ENCODE measurements at regions not wholly inside any gene's neighbourhood (a gene's known extent, or its start where the extent isn't known, plus 50 kb on each side); places are given as distances from the start of the nearest gene placed in this dataset.

GRCh38 chr7:52261057-52261456, 774.4 kb upstream of the POM121L12 start:
- TF ChIP-seq CTCF (IDR thresholded peaks at IDR 0.05) (no peak), POLR2A (IDR thresholded peaks at IDR 0.05) (no peak), POLR2AphosphoS5 (IDR thresholded peaks at IDR 0.05) (no peak)
